SU-DHL-6 (cell line): ENCODE measurements at regions not wholly inside any gene's neighbourhood (a gene's known extent, or its start where the extent isn't known, plus 50 kb on each side); places are given as distances from the start of the nearest gene placed in this dataset.

Experiments
- H2AFZ ChIP-seq: fragments of 200-600 bp; sonication (generic); 2 replicates; pipeline ENCODE4 v1.6.1; 2014; ENCODE audit warnings: low read depth, mild to moderate bottlenecking, moderate library complexity, mixed read lengths, antibody characterized with exemption, low read length; ENCODE audit not compliant: severe bottlenecking
- H3F3A ChIP-seq: fragments of 200-600 bp; shearing (Covaris generic); 2 replicates; pipeline ENCODE4 v1.6.0; 2016; ENCODE audit warnings: antibody characterized with exemption, mild to moderate bottlenecking; ENCODE audit not compliant: insufficient read depth
- H3K27ac ChIP-seq: fragments of 200-600 bp; sonication (generic); 2 replicates; pipeline ENCODE4 v1.5.1; 2016; ENCODE audit warnings: low read depth, mild to moderate bottlenecking, low read length, moderate library complexity, mixed read lengths
- H3K27me3 ChIP-seq: fragments of 200-600 bp; sonication (generic), shearing (Covaris generic); 2 replicates; pipeline ENCODE4 v1.6.0; 2014; ENCODE audit warnings: mild to moderate bottlenecking, low read length
- H3K36me3 ChIP-seq: fragments of 200-600 bp; sonication (generic); 2 replicates; pipeline ENCODE4 v1.6.1; 2014; ENCODE audit warnings: mild to moderate bottlenecking, low read length, mixed read lengths
- H3K4me2 ChIP-seq: fragments of 300-600, 200-600 bp; shearing (Covaris generic), sonication (generic); 2 replicates; pipeline ENCODE4 v1.6.0; 2014; ENCODE audit warnings: low read length, low read depth, mild to moderate bottlenecking; ENCODE audit not compliant: poor library complexity, severe bottlenecking
- H3K4me3 ChIP-seq: fragments of 200-600 bp; sonication (generic); 2 replicates; pipeline ENCODE4 v1.5.1; 2014; ENCODE audit warnings: antibody characterized with exemption, low read length, mild to moderate bottlenecking, mixed read lengths; ENCODE audit not compliant: insufficient read depth, poor library complexity, severe bottlenecking
- H3K79me2 ChIP-seq: fragments of 200-600 bp; sonication (generic); 2 replicates; pipeline ENCODE4 v1.6.1; 2014; ENCODE audit warnings: mild to moderate bottlenecking, low read length, moderate library complexity; ENCODE audit not compliant: insufficient read depth
- H3K9ac ChIP-seq: fragments of 200-600 bp; sonication (generic); 2 replicates; pipeline ENCODE4 v1.7.0; 2014; ENCODE audit warnings: mild to moderate bottlenecking, low read length
- H3K9me2 ChIP-seq: fragments of 200-600 bp; sonication (generic); replicated peaks from 2 replicates; pipeline ENCODE4 v1.6.1; 2014; ENCODE audit warnings: low read length; ENCODE audit not compliant: insufficient read depth
- H3K9me3 ChIP-seq: fragments of 200-600 bp; sonication (generic); 2 replicates; pipeline ENCODE4 v1.6.1; 2014; ENCODE audit warnings: low read length, mixed read lengths; ENCODE audit not compliant: insufficient read depth
- H4K20me1 ChIP-seq: fragments of 200-600 bp; sonication (generic); 2 replicates; pipeline ENCODE4 v1.6.1; 2014; ENCODE audit warnings: low read depth, mild to moderate bottlenecking, antibody characterized with exemption, low read length, moderate library complexity, mixed read lengths
- CTCF ChIP-seq: fragments of 200-600 bp; sonication (generic); IDR thresholded peaks from one replicate; pipeline ENCODE4 v1.5.1; 2017; ENCODE audit warnings: antibody characterized with exemption, mild to moderate bottlenecking, low read length, moderate library complexity; ENCODE audit not compliant: insufficient read depth, poor library complexity, severe bottlenecking
- EZH2phosphoT487 ChIP-seq: fragments of 200-600 bp; sonication (generic), shearing (Covaris generic); conservative IDR thresholded peaks from 2 replicates; pipeline ENCODE4 v1.6.1; 2018; ENCODE audit warnings: mild to moderate bottlenecking, antibody characterized with exemption, low read length, moderate library complexity, mixed read lengths

GRCh38 chr1:104785575-104786187 is 1036.0 kb downstream of the AMY1C start:
- H4K20me1 ChIP-seq = no peaks in the 10 kb centered on the region
- no peaks in the 10 kb centered on the region for H3K9me2 ChIP-seq
- H2AFZ ChIP-seq = no peak overlapping the region
- H3K27me3 ChIP-seq = no peaks in the 10 kb centered on the region
- no peak overlapping the region for H3K27ac ChIP-seq
- H3K79me2 ChIP-seq = no peaks in the 10 kb centered on the region
- no peak overlapping the region for H3K9ac ChIP-seq
- no peaks in the 10 kb centered on the region for H3F3A ChIP-seq
- no peak overlapping the region for H3K4me2 ChIP-seq
- TF ChIP-seq CTCF = no peak
- no peak for TF ChIP-seq EZH2phosphoT487
- H3K36me3 ChIP-seq = no peaks in the 10 kb centered on the region
- no peaks in the 10 kb centered on the region for H3K9me3 ChIP-seq
- H3K4me3 ChIP-seq = no peak overlapping the region

GRCh38 chr1:104787866-104788510 is 1038.3 kb downstream of the AMY1C start:
- no peaks in the 10 kb centered on the region for H3K9me2 ChIP-seq
- no peaks in the 10 kb centered on the region for H3K79me2 ChIP-seq

GRCh38 chr1:104791030-104791429 is 1041.3 kb downstream of the AMY1C start:
- Histone ChIP-seq H2AFZ (no peak overlapping the region), H3K4me2 (no peak overlapping the region), H3K79me2 (no peaks in the 10 kb centered on the region), H3F3A (no peaks in the 10 kb centered on the region), H3K9ac (no peak overlapping the region), H3K9me3 (no peaks in the 10 kb centered on the region), H3K27ac (no peak overlapping the region), H3K27me3 (no peaks in the 10 kb centered on the region), H3K9me2 (no peaks in the 10 kb centered on the region), H3K36me3 (no peaks in the 10 kb centered on the region), H4K20me1 (no peaks in the 10 kb centered on the region), H3K4me3 (no peak overlapping the region)
- no peak for TF ChIP-seq EZH2phosphoT487

More at GRCh38 chr1:104787866-104788510, 1038.3 kb downstream of the AMY1C start:
- Histone ChIP-seq H3K4me2 (no peak overlapping the region), H3K4me3 (no peak overlapping the region), H3K27ac (no peak overlapping the region), H3K27me3 (no peaks in the 10 kb centered on the region), H4K20me1 (no peaks in the 10 kb centered on the region), H3K9ac (no peak overlapping the region), H2AFZ (no peak overlapping the region), H3K36me3 (no peaks in the 10 kb centered on the region), H3F3A (no peaks in the 10 kb centered on the region), H3K9me3 (no peaks in the 10 kb centered on the region)
- TF ChIP-seq EZH2phosphoT487 = no peak

- Histone ChIP-seq H3K79me2 (no peaks in the 10 kb centered on the region), H3K9me2 (no peaks in the 10 kb centered on the region), H2AFZ (no peak overlapping the region), H3F3A (no peaks in the 10 kb centered on the region), H3K4me2 (no peak overlapping the region), H3K27ac (no peak overlapping the region), H3K9ac (no peak overlapping the region), H4K20me1 (no peaks in the 10 kb centered on the region), H3K9me3 (no peaks in the 10 kb centered on the region), H3K4me3 (no peak overlapping the region), H3K27me3 (no peaks in the 10 kb centered on the region), H3K36me3 (no peaks in the 10 kb centered on the region)
- TF ChIP-seq CTCF = no peak
- no peak for TF ChIP-seq EZH2phosphoT487
These were observed 1044.3 kb downstream of the AMY1C start for GRCh38 chr1:104794035-104794434.
